A549 (cell line): ENCODE measurements at regions not wholly inside any gene's neighbourhood (a gene's known extent, or its start where the extent isn't known, plus 50 kb on each side); places are given as distances from the start of the nearest gene placed in this dataset.

ENCODE experiments used
- CHD2 ChIP-seq: fragments of 150-350 bp; IDR thresholded peaks from 2 replicates; pipeline ENCODE4 v1.6.1; 2014; ENCODE audit warnings: low read length; ENCODE audit not compliant: partially characterized antibody
- PBX3 ChIP-seq: IDR thresholded peaks from 2 replicates; pipeline ENCODE4 v1.6.1; 2012
- TF ChIP-seq, protein P1 (sequence below): fragments of >200 bp; sonication (Bioruptor Twin); formaldehyde crosslinking; IDR thresholded peaks from 3 replicates; pipeline ENCODE4 v1.5.1; 2016
- TF ChIP-seq, protein P2 (sequence below): IDR thresholded peaks from 2 replicates; pipeline ENCODE4 v1.6.1; 2012; ENCODE audit warnings: low read depth, borderline replicate concordance

- TF ChIP-seq, protein P1, sequence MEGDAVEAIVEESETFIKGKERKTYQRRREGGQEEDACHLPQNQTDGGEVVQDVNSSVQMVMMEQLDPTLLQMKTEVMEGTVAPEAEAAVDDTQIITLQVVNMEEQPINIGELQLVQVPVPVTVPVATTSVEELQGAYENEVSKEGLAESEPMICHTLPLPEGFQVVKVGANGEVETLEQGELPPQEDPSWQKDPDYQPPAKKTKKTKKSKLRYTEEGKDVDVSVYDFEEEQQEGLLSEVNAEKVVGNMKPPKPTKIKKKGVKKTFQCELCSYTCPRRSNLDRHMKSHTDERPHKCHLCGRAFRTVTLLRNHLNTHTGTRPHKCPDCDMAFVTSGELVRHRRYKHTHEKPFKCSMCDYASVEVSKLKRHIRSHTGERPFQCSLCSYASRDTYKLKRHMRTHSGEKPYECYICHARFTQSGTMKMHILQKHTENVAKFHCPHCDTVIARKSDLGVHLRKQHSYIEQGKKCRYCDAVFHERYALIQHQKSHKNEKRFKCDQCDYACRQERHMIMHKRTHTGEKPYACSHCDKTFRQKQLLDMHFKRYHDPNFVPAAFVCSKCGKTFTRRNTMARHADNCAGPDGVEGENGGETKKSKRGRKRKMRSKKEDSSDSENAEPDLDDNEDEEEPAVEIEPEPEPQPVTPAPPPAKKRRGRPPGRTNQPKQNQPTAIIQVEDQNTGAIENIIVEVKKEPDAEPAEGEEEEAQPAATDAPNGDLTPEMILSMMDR: no peak
- TF ChIP-seq CHD2 (no peak), PBX3 (no peak)
- TF ChIP-seq, protein P2, sequence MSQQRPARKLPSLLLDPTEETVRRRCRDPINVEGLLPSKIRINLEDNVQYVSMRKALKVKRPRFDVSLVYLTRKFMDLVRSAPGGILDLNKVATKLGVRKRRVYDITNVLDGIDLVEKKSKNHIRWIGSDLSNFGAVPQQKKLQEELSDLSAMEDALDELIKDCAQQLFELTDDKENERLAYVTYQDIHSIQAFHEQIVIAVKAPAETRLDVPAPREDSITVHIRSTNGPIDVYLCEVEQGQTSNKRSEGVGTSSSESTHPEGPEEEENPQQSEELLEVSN: no peak
These were observed 91.9 kb downstream of the TMEM215 start for GRCh38 chr9:32875242-32875641.
